ENCODE measurements at regions not wholly inside any gene's neighbourhood (a gene's known extent, or its start where the extent isn't known, plus 50 kb on each side); places are given as distances from the start of the nearest gene placed in this dataset.
"Not testable (repeated sequence)": the region's sequence is repeated elsewhere in the genome, so short reads cannot be mapped to it uniquely, and the experiment has no call there.

DNA sequence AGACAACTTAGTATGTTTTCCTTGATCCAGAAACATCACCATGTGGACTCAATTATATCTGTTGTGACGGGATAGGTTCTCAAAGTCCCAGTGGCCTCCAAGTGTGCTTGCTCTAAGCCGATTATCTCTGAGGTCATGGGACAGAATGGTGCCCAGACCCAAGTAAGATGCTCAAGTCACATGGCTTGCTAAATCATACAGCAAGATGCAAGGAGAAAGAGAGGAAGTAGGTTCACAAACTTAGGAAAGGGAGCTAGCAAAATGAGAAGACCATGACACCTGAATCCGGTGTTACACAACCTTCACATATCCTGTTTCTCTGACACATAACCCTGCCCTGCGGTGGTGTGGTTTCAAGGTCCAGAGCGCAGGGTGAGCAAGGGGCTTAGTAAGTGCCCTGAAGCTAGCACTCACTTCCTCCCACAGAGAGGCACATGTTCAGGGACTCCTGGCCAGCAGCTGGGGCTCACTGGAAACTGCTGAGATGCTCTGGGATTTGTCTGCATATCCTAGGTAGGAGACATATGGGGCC, 590.9 kb upstream of the ANKRD30A start:
- no peak for DNase-seq

DNA sequence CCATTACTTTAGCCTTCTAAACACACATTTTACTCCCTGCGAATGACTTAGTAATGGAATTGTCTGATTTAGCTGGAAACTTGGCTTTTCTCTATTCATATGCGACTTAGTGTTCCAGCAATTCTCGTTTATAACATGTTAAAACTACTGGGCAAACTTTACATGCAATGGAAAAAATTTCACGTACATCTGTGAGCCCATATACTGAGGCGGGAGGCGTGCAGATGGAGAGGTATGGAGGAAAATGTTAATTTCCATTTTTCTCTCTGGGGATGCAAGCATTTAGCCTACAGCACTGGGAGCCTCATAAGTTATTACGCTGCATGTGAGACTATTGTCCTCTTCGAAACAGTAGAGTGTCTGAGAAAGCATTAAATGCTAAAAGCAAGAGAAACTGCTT, 591.5 kb upstream of the ANKRD30A start:
- DNase-seq: no peak

DNA sequence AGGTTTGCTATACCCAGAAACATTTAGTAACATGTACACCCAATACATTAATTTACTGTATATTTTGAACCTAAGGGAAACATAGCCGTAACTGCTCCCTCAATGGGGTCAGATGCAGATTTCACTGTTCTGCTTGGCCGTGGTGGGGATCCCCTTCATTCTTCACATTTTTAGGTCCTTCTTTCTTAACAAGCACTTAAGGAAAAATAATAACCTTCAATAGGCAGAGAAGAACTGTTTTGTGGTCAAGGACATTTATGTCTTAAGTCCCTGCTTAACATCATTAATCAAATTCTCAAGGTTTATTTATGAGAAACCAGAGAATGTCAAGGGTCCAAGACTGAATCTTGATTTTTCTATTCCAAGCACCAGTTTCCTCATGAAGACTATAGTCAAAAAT, 592.1 kb upstream of the ANKRD30A start:
- DNase-seq: no peak

DNA sequence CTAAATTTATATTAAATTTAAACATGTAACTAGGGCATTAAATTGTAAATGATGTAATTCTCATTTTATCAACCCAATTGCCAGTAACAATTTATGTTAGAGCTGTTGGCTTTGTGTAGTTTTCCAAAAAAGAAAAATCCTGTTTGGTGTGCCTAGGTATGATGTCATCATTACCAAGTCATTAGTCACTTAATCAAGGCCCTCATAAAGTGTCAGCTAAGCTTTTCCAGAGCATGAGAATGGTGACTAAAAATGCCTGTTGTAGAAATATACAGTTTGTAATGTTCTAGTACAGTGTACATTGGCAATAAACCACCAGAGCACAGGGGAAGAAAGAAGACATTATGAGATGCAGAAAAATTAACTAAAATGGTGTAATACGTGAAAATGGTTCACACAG, 593.8 kb upstream of the ANKRD30A start:
- no peak for DNase-seq

DNA sequence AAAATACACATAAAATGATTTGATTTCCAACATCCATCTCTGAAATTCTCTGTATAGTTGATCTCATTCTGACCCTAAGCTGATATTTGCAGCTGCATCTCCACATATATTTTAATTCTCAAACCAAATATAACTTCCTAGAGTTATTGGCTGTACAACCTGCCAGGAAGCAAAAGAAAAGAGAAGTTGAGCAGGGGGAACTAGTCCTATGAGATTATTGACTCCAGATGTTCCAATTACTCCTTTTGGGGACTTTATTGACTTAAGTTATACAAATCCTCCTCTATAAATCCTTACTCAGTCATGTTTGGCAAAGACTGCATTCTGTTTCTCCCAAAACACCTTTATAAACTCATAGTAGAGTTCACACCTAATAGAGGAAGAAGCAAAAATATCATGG, 599.4 kb upstream of the ANKRD30A start:
- DNase-seq: no peak

DNA sequence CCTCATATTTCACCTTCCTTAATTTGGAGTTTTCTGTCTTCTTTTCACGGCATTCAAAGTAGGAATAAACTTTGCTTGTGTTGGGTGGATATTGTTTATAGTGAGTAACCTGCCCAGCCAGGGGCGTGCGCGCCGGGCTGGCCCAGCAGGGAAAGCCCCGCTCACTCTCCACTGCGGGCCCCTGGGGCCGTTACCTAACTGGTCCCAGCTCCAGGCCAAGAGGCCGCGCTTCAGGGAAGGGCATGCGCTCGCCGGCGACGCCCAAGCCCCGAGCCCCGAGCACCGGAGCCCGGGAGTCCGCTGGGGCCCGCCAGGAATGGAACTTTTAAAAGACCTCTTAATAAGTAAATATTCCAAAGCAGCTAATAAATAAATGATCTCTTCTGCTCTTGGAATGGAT, 601.3 kb upstream of the ANKRD30A start:
- DNase-seq: not testable (repeated sequence)

DNA sequence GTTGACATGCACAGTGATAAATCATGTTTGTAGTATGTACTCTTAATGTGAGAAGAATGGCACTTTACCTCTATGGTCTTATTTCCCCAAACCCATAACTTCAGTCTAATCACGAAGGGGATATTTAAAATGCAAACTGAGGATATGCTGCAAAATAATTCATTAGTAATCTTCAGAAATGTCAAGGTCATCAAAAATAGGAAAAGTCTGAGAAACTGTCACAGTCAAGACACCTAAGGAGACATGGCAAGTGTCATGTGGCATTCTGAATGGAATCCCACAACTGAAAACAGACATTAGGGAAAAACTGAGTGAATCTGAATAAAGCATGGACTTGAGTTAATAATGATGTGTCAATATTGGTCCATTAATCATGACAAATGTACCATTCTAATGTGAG, 605.5 kb upstream of the ANKRD30A start:
- DNase-seq: no peak

DNA sequence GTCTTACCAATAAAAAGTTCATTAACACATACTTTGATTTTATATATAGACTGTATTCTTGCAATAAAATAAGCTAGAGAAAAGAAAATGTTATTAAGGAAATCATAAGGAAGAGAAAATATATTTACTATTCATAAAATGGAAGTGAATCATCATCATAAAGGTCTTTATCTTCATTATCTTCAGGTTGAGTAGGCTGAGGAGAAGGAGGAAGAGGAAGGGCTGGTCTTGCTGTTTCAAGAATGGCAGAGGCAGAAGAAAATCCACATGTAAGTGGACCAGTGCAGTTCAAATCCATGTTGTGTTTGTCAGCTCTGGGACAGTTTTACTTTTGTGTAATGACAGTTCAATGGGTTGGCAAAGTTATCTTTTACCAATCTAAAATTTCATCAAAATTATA, 609.1 kb upstream of the ANKRD30A start:
- no peak for DNase-seq

DNA sequence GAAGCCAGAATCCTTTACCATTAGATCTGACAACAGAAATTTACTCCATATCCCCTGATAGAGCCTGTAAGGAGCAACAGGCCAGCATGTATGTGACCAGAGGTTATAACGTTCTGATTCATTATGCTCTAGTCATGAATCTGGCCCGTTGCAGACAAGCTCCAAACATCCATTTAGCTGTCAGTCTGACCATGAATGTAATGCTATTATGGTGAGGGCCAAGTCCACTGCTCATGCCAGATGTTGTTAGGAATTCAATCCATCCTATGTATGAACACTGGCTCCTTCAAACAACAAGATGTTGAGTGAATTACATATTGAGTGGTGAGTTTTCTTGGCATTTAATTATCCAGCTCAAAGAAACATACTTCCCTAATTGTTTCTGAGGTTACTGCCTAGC, 610.1 kb upstream of the ANKRD30A start:
- DNase-seq: no peak

DNA sequence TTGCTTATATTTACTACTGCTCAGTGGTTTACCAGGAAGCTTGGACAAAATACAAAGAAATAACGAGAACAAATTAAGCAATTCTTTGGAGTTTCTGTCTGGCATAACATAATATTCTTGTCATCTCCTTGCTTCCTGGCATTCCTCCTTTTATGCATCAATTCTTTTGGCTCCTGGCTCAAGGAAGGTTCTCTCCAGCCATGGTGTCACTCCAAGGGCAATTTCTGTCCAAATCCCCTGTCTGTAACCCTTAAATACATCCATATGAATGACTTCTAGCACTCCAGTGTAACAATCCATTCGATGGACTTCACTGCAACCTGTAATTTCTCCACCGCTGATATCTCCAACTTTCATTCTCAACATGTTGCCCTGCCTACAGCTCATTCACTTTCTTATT, 617.7 kb upstream of the ANKRD30A start:
- DNase-seq: no peak

DNA sequence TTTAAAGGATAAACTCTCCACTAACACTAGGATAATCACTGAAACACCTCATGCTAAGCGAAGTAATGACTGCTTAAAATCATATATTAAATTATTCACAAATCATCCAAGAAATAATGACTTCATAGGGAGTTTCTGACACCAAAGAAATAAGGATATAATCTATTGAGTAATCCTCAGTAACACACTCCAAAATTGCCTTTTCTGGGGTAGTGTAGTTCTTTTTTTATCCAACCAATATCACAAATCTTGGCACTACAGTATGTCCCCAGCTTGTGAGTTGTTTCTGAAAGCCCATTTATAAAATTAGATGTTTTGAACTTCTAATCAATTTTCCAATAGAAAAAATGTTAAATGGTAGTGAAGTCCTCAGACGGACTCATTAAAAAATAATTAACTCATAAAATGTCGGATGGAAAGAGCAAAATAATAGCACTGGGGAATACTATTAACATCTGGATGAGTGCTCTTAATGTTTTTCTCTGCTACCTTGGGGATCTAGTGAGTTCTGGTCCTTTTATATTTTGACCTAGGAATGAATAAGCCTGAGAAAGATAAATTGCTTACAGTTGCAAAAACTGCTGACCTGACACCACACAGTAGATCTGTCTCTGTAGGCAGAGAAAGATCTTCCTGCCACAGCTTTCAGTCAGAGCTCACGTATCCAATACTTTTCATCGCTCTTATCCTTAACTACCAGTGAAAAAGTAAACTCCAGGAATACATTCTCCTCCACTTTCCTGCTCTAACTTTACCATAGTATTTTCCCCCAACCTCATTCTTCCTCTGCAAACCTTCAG, 618.5 kb upstream of the ANKRD30A start:
- no peak for DNase-seq

DNA sequence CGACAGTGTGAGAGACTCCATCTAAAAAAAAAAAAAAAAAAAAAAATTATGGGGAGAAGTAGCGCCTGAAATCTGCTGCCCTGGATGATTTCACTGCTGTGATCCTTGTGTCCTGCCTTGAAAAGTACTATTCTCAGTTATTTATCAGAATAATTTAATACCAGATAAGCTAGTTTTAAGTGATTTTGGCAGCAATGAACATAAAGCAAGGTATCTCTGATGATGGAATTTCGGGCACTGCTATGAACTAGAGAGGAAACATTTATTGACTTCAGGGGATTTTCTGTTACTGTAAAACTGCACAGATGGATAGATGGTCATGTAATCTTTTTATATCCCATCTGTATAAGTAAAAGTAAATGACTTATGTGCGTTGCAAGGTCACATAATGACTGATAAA, 619.1 kb upstream of the ANKRD30A start:
- no peak for DNase-seq

DNA sequence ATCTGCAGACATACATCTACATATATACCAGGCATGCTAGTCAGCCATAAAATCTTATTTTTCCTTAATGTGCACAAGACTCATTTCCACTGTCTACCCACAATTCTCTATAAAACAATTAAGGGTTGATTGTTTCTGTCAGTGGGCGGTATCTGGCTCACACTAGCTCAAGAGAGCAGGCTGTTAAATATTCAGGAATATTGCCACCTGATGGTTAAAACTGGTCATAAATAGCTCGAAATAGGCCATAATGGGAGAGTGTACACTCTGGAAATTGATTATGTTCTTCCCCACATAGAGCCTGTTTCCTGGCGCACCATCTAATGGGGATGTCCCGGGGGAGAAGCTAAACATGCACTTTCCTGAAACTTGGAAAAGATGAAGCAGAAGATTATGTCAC, 620.6 kb upstream of the ANKRD30A start:
- no peak for DNase-seq

DNA sequence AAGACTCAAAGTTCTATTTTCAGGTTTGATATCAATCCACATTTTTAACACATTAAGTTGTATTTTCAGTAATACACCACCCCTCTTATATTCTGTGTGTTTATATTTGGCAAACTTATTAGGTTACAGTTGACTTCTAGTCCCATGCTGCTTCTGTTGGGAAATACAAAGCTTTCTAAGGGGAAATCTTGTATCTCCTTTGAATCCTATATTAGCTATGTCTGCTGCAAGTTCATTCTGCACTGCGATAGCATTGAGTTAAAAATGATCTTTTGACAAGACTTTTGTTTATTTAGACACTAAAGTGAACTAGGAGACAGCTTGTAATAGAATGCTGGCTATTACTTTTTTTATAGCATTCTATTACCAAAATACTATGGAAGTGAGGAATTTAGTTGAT, 625.1 kb upstream of the ANKRD30A start:
- DNase-seq: no peak

DNA sequence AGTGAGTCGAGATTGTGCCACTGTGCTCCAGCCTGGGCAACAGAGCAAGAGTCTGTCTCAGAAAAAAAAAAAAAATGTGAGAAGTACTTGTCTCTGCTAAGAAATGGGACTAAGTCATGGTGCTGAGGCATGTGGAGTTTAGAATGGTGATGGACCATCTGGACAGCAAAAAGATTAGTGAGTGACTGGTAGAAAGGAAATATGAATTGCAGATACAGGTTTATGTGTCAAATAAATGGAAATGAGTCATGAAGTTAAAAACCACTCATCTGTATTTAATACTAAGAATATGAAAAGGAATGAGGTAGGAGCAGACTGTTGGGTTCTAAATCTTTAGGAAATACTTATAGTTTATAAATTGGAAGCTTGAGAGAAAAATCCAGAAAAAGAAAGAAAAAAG, 625.7 kb upstream of the ANKRD30A start:
- no peak for DNase-seq

DNA sequence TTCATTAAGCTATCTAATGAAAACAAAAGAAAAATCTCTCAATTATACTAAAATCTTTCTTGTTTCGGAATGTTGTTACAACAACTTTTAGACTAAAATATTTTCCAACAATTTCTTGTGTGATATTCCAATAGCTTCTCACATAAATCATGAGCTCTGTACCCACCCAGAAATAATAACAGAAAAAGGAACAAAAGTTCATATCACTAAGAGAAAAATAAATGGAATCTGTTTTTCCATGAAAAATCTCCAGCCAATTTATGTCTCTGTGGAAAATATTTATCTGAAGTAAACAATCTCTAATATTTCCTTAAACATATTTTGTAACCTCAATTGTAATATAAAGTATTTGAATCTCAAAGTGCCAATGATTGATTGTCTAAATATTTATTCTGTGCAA, 628.6 kb upstream of the ANKRD30A start:
- no peak for DNase-seq

DNA sequence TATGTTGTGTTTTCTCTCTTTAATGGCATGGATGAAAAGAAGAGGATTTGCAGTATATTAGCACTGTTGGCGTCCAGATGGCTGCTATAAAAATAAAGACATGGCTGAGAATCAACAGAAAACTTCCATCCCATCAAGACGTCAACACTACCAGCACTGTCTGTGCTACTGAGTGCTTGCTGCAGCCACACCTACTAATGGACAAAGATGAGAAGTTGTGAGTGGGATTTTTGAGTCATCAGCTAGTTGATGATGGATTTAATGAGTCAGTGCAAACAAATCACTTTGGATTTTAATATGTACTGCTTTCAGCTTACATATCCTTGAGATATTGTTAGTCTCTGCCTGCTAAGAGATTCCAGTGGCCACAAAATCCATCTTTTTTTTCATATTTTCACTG, 631.0 kb upstream of the ANKRD30A start:
- DNase-seq: no peak

DNA sequence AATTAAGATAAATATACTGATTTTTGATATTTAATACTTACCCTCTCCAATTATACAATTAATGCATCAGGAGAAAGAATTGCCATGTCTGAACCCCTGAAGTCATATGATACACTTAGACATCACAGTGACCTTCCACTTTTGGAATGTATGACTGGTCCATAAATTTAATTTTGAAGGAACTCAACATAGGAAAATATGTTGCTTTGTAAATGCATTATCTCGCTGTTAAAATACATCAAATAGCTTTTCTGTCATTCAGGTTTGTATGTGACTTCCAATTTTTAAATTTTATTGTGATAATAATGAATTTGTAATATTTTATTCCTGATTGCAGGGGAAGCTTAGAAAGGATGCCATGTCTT, 631.9 kb upstream of the ANKRD30A start:
- no peak for DNase-seq

DNA sequence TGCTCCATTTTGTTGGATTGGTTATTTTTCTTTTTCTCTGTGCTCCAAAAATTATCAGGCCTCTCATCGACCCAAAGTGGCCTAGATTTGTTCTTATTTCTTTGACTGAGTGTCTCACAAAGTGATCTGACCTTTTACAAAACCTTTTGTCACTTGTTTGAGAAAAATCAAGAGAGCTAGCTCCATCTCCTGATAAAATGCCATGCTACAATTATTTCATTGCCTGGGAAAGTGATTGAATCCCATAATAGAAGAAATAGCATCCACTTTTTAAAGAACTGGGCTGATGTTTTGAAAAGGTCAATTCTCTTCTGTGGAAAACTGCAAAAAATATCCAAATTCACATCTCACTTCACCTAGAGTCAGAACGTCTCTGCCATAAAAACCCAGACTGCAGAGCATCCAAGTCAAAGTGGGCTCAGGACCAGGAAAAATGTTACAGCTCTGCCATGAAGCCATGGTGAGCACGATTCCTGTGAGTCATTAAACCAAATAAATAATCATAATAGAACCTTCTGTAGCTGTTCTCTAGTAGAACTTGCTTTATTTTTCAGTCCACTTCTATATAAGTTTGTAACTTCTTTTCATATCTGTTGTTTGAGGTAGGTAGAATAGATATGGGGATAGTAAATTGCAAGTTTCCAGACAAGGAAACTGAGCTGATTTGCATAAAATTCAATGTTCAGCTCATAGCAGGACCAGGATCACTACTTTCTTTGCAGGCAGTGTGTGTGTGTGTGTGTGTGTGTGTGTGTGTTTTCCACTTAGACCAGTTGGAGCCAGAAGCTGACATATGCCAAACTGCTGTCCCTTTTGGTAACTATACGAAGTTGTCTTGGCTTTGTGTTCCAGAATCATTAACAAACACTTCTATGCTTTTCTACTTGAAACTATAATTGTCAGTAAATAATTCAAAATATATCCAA, 632.5 kb upstream of the ANKRD30A start:
- DNase-seq: no peak

DNA sequence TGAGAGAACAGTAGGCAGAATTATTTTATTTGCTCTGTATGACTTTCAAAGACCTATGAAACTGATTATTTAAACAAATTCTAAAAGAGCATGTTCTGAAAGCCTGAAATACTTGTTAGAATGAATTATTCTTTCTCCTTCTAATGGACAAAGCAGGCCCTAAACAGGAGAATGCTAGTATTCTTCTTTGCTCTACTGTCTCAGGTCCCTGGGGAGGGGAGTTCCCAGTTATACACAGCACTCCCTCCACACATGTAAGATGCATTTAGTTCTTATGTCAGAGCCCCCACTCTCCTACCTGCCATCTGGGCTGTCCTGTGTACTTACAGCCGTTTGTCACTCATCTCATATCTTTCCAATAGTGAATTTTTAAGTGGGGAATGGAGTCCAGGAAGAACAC, 633.5 kb upstream of the ANKRD30A start:
- no peak for DNase-seq

DNA sequence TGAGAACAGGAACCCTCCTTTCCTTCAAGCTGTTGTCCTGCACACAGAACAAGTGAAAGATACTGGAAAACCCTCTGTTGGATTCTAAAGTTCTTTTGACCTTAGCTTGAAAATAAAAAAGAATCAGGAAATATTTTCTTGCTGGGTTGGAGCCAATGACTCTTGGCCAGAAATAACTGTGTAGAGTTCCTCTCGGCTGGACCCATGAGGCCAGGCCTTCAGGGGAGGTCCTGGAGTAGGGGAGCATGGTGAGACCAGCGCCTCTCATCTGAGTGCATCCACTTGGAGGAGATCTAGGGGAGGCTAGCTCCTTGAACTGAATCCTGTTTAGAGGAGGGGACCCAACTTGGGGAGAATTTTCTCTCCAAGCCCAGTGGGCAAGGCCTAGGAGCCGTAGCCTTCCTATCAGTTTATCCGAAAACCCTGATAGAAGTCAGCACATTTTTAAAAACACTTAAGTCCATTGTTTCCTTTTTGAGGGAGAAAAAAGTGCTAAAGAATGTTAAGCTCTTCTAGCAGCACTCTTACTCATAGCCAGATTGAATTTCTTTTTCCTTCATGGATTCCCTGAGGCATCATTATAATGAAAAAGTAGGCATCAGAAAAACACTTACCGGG, 635.7 kb upstream of the ANKRD30A start:
- DNase-seq: no peak

DNA sequence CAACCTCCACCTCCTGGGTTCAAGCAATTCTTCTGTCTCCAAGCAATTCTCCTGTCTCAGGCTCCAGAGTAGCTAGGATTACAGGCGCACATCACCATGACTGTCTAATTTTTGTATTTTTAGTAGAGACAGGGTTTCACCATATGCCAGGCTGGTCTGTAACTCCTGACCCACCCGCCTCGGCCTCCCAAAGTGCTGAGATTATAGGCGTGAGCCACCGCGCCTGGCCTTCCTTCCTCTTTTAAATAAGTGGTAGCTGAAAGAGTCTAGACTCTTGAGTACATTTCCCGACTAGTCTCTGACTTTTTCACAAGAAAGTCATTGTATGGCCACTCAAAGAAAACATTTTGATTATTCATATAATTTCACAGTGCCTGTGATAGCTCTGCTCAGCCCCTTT, 636.2 kb upstream of the ANKRD30A start:
- no peak for DNase-seq

DNA sequence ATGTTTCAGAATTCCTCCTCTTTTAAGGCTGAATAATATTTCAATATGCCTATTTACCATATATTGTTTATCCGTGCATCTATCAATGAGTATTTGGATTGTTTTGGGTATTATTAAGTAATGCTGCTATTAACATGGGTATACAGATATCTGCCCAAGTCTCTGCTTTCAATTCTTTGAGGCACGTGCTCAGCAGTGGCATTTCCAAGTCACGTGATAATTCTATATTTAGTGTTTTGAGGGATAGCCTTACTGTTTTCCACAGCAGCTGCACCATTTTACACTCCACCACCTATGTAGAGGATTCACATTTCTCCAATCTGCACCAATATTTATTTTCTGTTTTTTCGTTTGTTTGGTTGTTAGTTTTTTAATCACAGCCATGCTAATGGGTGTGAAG, 636.8 kb upstream of the ANKRD30A start:
- DNase-seq: no peak

DNA sequence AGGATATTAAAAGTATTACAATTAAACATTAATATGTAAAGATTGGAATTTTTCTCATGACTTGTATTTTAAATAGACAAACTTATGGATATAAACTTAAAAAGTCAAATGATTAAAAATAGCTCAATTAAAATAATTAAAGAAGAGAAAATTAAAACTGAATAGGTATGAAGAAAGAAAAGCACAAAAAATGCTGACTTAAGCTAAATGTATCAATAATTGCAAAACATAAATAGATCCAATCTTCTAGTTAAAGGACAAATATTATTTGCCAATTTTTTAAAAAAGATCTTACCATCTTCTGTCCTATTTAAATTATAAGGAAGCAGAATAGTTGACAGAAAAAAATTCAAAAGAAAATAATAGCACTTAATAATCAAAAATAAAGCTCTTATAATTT, 646.3 kb upstream of the ANKRD30A start:
- DNase-seq: no peak

All from NCI-H526 treated with DMSO at 0.1 percent for 48 hours (cell line).